ACC112 (cell line): ENCODE measurements at regions not wholly inside any gene's neighbourhood (a gene's known extent, or its start where the extent isn't known, plus 50 kb on each side); places are given as distances from the start of the nearest gene placed in this dataset.

Experiments used
- H2AFZ ChIP-seq: fragments of 200-600 bp; sonication (generic); one replicate; pipeline ENCODE4 v1.6.0; 2017; ENCODE audit warnings: antibody characterized with exemption, low read length; ENCODE audit not compliant: unreplicated experiment
- H3K27ac ChIP-seq: fragments of 200-600 bp; sonication (generic); 2 replicates; pipeline ENCODE4 v1.5.1; 2014; ENCODE audit warnings: low read depth, mild to moderate bottlenecking, antibody characterized with exemption, low read length, moderate library complexity
- H3K27me3 ChIP-seq: fragments of 200-600 bp; sonication (generic); 2 replicates; pipeline ENCODE4 v1.6.1; 2014; ENCODE audit warnings: mild to moderate bottlenecking, antibody characterized with exemption, low read length, moderate library complexity, mixed read lengths; ENCODE audit not compliant: insufficient read depth
- H3K36me3 ChIP-seq: fragments of 200-600 bp; sonication (generic); 2 replicates; pipeline ENCODE4 v1.6.1; 2016; ENCODE audit warnings: mild to moderate bottlenecking, antibody characterized with exemption, low read length, moderate library complexity, mixed read lengths; ENCODE audit not compliant: insufficient read depth
- H3K4me1 ChIP-seq: fragments of 200-600 bp; sonication (generic); one replicate; pipeline ENCODE4 v1.6.1; 2016; ENCODE audit warnings: low read length, mixed read lengths; ENCODE audit not compliant: insufficient read depth, unreplicated experiment, control insufficient read depth
- H3K4me3 ChIP-seq: fragments of 200-600 bp; sonication (generic); 2 replicates; pipeline ENCODE4 v1.5.1; 2014; ENCODE audit warnings: mild to moderate bottlenecking, low read depth, low read length
- H3K79me2 ChIP-seq: fragments of 200-600 bp; sonication (generic); one replicate; pipeline ENCODE4 v1.6.0; 2016; ENCODE audit warnings: low read length; ENCODE audit not compliant: control insufficient read depth, unreplicated experiment, insufficient read depth

DNA sequence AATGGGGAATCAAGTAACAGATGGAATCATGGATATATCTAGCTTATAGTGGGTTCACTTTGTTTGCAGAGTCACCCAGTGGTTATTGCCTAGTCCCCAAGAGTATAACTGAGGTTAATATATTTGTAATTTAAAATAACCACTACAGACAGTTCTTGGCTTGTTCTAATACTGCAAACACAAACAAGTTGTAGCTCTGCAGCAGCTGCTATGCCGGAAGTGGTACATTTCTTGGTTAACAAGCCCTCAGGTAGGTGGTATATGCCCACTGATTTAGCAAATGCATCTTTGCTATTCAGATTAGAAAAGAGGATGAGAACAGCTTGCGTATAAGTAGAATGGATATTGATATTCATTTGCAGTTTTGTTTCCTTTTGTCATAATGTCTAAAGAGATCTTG, 984.2 kb downstream of the SQOR start:
- no peaks in the 10 kb centered on the region for H3K4me1 ChIP-seq
- H3K36me3 ChIP-seq, result no peaks in the 10 kb centered on the region
- no peak overlapping the region for H2AFZ ChIP-seq
- no peaks in the 10 kb centered on the region for H3K79me2 ChIP-seq
- no peak overlapping the region for H3K27ac ChIP-seq
- H3K27me3 ChIP-seq, result no peaks in the 10 kb centered on the region
- no peak overlapping the region for H3K4me3 ChIP-seq

GRCh38 chr15:46620392-46621013, 985.7 kb downstream of the SQOR start:
- no peak overlapping the region for H3K4me3 ChIP-seq

GRCh38 chr15:46622851-46623250, 988.0 kb downstream of the SQOR start:
- H3K79me2 ChIP-seq, result no peaks in the 10 kb centered on the region
- H3K27ac ChIP-seq, result no peak overlapping the region
- H3K4me1 ChIP-seq, result no peaks in the 10 kb centered on the region
- no peak overlapping the region for H2AFZ ChIP-seq
- H3K27me3 ChIP-seq, result no peaks in the 10 kb centered on the region
- no peaks in the 10 kb centered on the region for H3K36me3 ChIP-seq
- no peak overlapping the region for H3K4me3 ChIP-seq

More at GRCh38 chr15:46620392-46621013, 985.7 kb downstream of the SQOR start:
- H3K36me3 ChIP-seq, result no peaks in the 10 kb centered on the region
- H3K27ac ChIP-seq, result no peak overlapping the region
- no peak overlapping the region for H2AFZ ChIP-seq
- no peaks in the 10 kb centered on the region for H3K79me2 ChIP-seq
- H3K4me1 ChIP-seq, result no peaks in the 10 kb centered on the region
- H3K27me3 ChIP-seq, result no peaks in the 10 kb centered on the region

DNA sequence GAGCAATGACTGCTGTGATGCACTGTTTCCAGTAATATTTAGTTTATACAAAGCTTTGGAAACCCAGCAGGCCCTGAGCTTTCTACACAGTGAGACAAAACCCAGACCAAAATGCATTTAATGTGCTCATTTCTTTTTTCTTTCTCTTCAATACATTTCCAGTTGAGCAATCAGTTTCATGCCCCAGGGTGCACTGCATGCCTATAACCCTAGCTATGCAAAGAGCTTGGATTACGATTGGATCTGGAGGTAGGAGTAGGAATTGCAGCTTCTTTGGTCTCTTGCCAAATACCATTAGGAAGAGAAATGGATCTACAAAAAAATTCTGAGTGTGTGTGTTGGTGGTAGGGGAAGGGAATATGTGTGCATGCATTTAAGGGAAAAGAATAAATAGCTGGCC, 1001.4 kb downstream of the SQOR start:
- no peak overlapping the region for H3K27ac ChIP-seq
- H2AFZ ChIP-seq, result no peak overlapping the region
- no peaks in the 10 kb centered on the region for H3K36me3 ChIP-seq
- no peaks in the 10 kb centered on the region for H3K27me3 ChIP-seq
- H3K79me2 ChIP-seq, result no peaks in the 10 kb centered on the region
- H3K4me3 ChIP-seq, result no peak overlapping the region
- H3K4me1 ChIP-seq, result no peaks in the 10 kb centered on the region

- H3K79me2 ChIP-seq, result no peaks in the 10 kb centered on the region
- no peaks in the 10 kb centered on the region for H3K4me1 ChIP-seq
- H3K4me3 ChIP-seq, result no peak overlapping the region
These were observed 1010.0 kb downstream of the SQOR start for GRCh38 chr15:46644501-46645481.

GRCh38 chr15:46646490-46646889, 1011.7 kb downstream of the SQOR start:
- Histone ChIP-seq H3K36me3 (no peaks in the 10 kb centered on the region), H3K4me3 (no peak overlapping the region), H3K79me2 (no peaks in the 10 kb centered on the region), H3K27me3 (no peaks in the 10 kb centered on the region), H3K27ac (no peak overlapping the region), H3K4me1 (no peaks in the 10 kb centered on the region), H2AFZ (no peak overlapping the region)

More at GRCh38 chr15:46644501-46645481, 1010.0 kb downstream of the SQOR start:
- no peaks in the 10 kb centered on the region for H3K27me3 ChIP-seq
- H3K27ac ChIP-seq, result no peak overlapping the region
- H3K36me3 ChIP-seq, result no peaks in the 10 kb centered on the region
- H2AFZ ChIP-seq, result no peak overlapping the region

DNA sequence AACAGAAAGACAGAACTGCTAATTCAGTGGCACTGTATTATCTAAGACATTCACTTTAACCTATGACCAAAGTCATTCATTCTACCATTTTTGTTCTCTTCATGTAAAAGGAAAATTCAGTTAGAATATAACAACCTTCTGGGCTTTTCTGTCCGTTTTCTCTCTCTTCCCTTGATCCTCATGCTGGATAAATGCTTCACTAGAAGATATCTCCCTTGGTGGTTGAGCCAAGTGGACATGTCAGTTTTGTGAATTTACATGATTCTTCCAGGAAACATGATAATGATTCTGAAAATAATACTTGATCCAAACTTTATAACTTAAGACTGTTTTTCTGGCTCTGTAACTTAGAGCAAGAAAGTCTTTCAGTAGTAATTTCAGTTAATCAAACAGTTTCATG, 1012.2 kb downstream of the SQOR start:
- no peak overlapping the region for H3K4me3 ChIP-seq
- H3K79me2 ChIP-seq, result no peaks in the 10 kb centered on the region
- H3K27me3 ChIP-seq, result no peaks in the 10 kb centered on the region
- no peaks in the 10 kb centered on the region for H3K4me1 ChIP-seq
- no peak overlapping the region for H2AFZ ChIP-seq
- no peak overlapping the region for H3K27ac ChIP-seq
- no peaks in the 10 kb centered on the region for H3K36me3 ChIP-seq

GRCh38 chr15:46652266-46652665, 1017.4 kb downstream of the SQOR start:
- no peak overlapping the region for H3K27ac ChIP-seq
- no peaks in the 10 kb centered on the region for H3K36me3 ChIP-seq
- no peaks in the 10 kb centered on the region for H3K27me3 ChIP-seq
- H3K4me1 ChIP-seq, result no peaks in the 10 kb centered on the region
- no peak overlapping the region for H3K4me3 ChIP-seq
- no peaks in the 10 kb centered on the region for H3K79me2 ChIP-seq
- no peak overlapping the region for H2AFZ ChIP-seq

GRCh38 chr15:46654993-46655392, 1020.2 kb downstream of the SQOR start:
- H3K36me3 ChIP-seq, result no peaks in the 10 kb centered on the region
- no peaks in the 10 kb centered on the region for H3K27me3 ChIP-seq
- no peaks in the 10 kb centered on the region for H3K79me2 ChIP-seq
- H3K27ac ChIP-seq, result no peak overlapping the region
- no peak overlapping the region for H3K4me3 ChIP-seq
- no peak overlapping the region for H2AFZ ChIP-seq
- H3K4me1 ChIP-seq, result no peaks in the 10 kb centered on the region

DNA sequence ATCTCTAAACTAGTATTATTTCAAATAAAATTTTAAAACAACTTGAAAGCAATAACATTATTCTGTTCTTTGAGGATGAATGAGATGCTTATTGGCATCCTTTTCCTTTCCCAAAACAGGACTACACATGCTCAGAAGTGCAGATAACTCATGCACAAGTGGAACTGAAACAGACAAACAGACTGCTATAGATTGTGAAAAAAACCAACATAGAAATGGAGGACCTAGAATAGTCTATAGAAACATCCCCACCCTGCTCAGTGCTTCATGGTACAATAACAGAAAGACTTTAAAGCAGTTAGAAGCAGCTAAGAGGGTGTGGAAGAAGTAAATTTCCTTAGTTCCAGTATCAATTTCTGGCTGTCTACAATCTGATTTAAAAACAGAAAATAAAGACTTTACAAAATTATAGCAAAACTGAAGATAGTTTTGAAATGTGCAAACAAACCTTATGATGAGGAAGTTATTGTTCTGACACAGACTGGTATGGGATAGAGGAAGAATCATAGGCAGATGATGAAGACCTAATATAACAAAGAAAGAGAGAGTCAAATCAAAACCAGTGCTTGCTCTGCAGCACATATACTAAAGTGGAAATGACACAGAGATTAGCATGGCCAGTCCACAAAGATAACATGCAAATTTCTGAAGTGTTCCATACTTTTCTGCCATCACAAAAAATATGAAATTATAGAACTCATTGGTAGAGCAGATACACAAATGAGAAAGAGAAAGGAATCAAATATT, 1025.4 kb downstream of the SQOR start:
- Histone ChIP-seq H3K79me2 (no peaks in the 10 kb centered on the region), H3K36me3 (no peaks in the 10 kb centered on the region), H3K27ac (no peak overlapping the region), H2AFZ (no peak overlapping the region), H3K27me3 (no peaks in the 10 kb centered on the region), H3K4me3 (no peak overlapping the region), H3K4me1 (no peaks in the 10 kb centered on the region)
